Mesenchymal stem cell (in vitro differentiated cells and primary cell): ENCODE measurements at regions not wholly inside any gene's neighbourhood (a gene's known extent, or its start where the extent isn't known, plus 50 kb on each side); places are given as distances from the start of the nearest gene placed in this dataset.
"Not testable (repeated sequence)": the region's sequence is repeated elsewhere in the genome, so short reads cannot be mapped to it uniquely, and the experiment has no call there.

Experiments
- DNase-seq: peaks from one replicate; pipeline ENCODE4 v3.0.0-alpha.2; 2013
- H2AFZ ChIP-seq: one replicate; pipeline ENCODE4 v1.6.1; 2013; ENCODE audit warnings: low read depth, mild to moderate bottlenecking, control low read depth, inconsistent platforms, low read length, moderate library complexity
- H2AK5ac ChIP-seq: 2 replicates; pipeline ENCODE4 v1.6.1; 2013; ENCODE audit warnings: low read length, moderate library complexity, mild to moderate bottlenecking, inconsistent platforms; ENCODE audit not compliant: severe bottlenecking
- H2BK120ac ChIP-seq: one replicate; pipeline ENCODE4 v1.6.1; 2013; ENCODE audit warnings: low read depth, mild to moderate bottlenecking, inconsistent platforms, low read length, moderate library complexity
- H2BK12ac ChIP-seq, 2 experiments: one replicate each; pipeline ENCODE4 v1.6.1; 2013; ENCODE audit warnings: inconsistent platforms in 2 of 2, low read length in 2 of 2, mild to moderate bottlenecking in 2 of 2, moderate library complexity in 2 of 2, control low read depth in 1 of 2
- H2BK15ac ChIP-seq: one replicate; pipeline ENCODE4 v1.6.1; 2013; ENCODE audit warnings: mild to moderate bottlenecking, low read depth, inconsistent platforms; ENCODE audit not compliant: poor library complexity, severe bottlenecking
- H2BK5ac ChIP-seq: 2 replicates; pipeline ENCODE4 v1.6.1; 2013; ENCODE audit warnings: low read depth, mild to moderate bottlenecking, low read length, control low read depth, inconsistent platforms; ENCODE audit not compliant: poor library complexity, severe bottlenecking
- H3K14ac ChIP-seq, 2 experiments: one replicate each; pipeline ENCODE4 v1.6.1; 2013; ENCODE audit warnings: inconsistent platforms in 2 of 2, low read length in 2 of 2, control low read depth in 1 of 2, mild to moderate bottlenecking in 1 of 2, moderate library complexity in 1 of 2
- H3K18ac ChIP-seq, 2 experiments: one replicate each; pipeline ENCODE4 v1.6.1; 2013; ENCODE audit warnings: inconsistent platforms in 2 of 2, low read length in 2 of 2, control low read depth in 1 of 2, low read depth in 1 of 2, mild to moderate bottlenecking in 1 of 2
- H3K23ac ChIP-seq, 2 experiments: one replicate each; pipeline ENCODE4 v1.6.1; 2013; ENCODE audit warnings: inconsistent platforms in 2 of 2, low read length in 2 of 2, mild to moderate bottlenecking in 2 of 2, moderate library complexity in 2 of 2, control low read depth in 1 of 2
- H3K27ac ChIP-seq: 2 replicates; pipeline ENCODE4 v1.5.1; 2013; ENCODE audit warnings: mild to moderate bottlenecking, moderate library complexity, low read length, control low read depth, inconsistent platforms; ENCODE audit not compliant: poor library complexity, severe bottlenecking
- H3K27me3 ChIP-seq, 2 experiments: 2 replicates each; pipeline versions ENCODE4 v1.6.1 to v1.7.0; 2013; ENCODE audit warnings: low read length in 2 of 2, mild to moderate bottlenecking in 2 of 2, moderate library complexity in 2 of 2, control low read depth in 1 of 2, inconsistent platforms in 1 of 2; ENCODE audit not compliant: control insufficient read depth in 1 of 2, insufficient read depth in 1 of 2
- H3K36me3 ChIP-seq, 2 experiments: 2 replicates each; pipeline versions ENCODE4 v1.6.1 to v1.7.0; 2013; ENCODE audit warnings: low read length in 2 of 2, control low read depth in 1 of 2, inconsistent platforms in 1 of 2, low read depth in 1 of 2, mild to moderate bottlenecking in 1 of 2; ENCODE audit not compliant: insufficient read depth in 2 of 2, control insufficient read depth in 1 of 2
- H3K4ac ChIP-seq, 2 experiments: one replicate each; pipeline ENCODE4 v1.6.1; 2013; ENCODE audit warnings: inconsistent platforms in 2 of 2, low read length in 2 of 2, mild to moderate bottlenecking in 2 of 2, moderate library complexity in 2 of 2, control low read depth in 1 of 2, low read depth in 1 of 2
- H3K4me1 ChIP-seq: 2 replicates; pipeline ENCODE4 v1.6.1; 2013; ENCODE audit warnings: low read depth, low read length, control low read depth; ENCODE audit not compliant: control insufficient read depth, insufficient read depth
- H3K4me2 ChIP-seq: 2 replicates; pipeline ENCODE4 v1.6.1; 2013; ENCODE audit warnings: low read length, mild to moderate bottlenecking, inconsistent platforms; ENCODE audit not compliant: poor library complexity, severe bottlenecking
- H3K4me3 ChIP-seq, 2 experiments: 2 replicates each; pipeline versions ENCODE4 v1.5.1 to v1.7.0; 2013; ENCODE audit warnings: low read length in 2 of 2, mild to moderate bottlenecking in 2 of 2, control low read depth in 1 of 2, low read depth in 1 of 2; ENCODE audit not compliant: insufficient read depth in 1 of 2
- H3K79me1 ChIP-seq: replicated peaks from 2 replicates; pipeline ENCODE4 v1.6.1; 2013; ENCODE audit warnings: mild to moderate bottlenecking, control low read depth, low read length, inconsistent platforms; ENCODE audit not compliant: poor library complexity, severe bottlenecking
- H3K9ac ChIP-seq: 2 replicates; pipeline ENCODE4 v1.7.0; 2013; ENCODE audit warnings: mild to moderate bottlenecking, low read length, moderate library complexity
- H3K9me3 ChIP-seq: 2 replicates; pipeline ENCODE4 v1.7.0; 2013; ENCODE audit warnings: mild to moderate bottlenecking, low read length; ENCODE audit not compliant: control insufficient read depth
- H4K8ac ChIP-seq: one replicate; pipeline ENCODE4 v1.6.1; 2013; ENCODE audit warnings: inconsistent platforms, mild to moderate bottlenecking, low read length, moderate library complexity
- H4K91ac ChIP-seq: one replicate; pipeline ENCODE4 v1.6.1; 2013; ENCODE audit warnings: mild to moderate bottlenecking, low read length, inconsistent platforms
- WGBS: methylation state at CpG from one replicate; pipeline ENCODE4 v1.1.7; 2013; ENCODE audit warnings: mixed read lengths; 5-methylcytosine and 5-hydroxymethylcytosine counted together

DNA sequence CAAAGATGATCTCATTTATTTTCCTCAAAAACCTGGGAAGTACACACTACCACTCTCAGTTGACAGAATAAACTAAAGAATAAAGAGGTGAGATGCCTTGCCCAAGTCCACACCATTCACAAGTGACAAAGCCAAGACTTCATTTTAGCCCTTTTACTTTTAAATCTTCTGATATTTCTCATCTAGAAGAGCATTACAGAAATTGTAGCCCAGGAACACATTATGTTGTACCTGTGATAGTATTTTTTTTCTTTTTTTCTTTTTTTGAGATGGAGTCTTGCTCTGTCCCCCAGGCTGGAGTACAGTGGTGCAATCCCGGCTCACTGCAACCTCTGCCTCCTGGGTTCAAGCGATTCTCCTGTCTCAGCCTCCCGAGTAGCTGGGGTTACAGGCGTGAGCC is 268.6 kb downstream of the FGFR2 start:
- not testable (repeated sequence) for H4K91ac ChIP-seq, H2BK12ac ChIP-seq, H3K36me3 ChIP-seq, H3K14ac ChIP-seq, H3K4me1 ChIP-seq, H2AK5ac ChIP-seq, H3K4me3 ChIP-seq, H3K18ac ChIP-seq, H2AFZ ChIP-seq, H2BK5ac ChIP-seq, H3K9ac ChIP-seq, H4K8ac ChIP-seq, H3K23ac ChIP-seq, H3K27ac ChIP-seq, H2BK15ac ChIP-seq, H3K4ac ChIP-seq, H3K27me3 ChIP-seq, H3K79me1 ChIP-seq, H3K4me2 ChIP-seq, DNase-seq, H2BK120ac ChIP-seq, H3K9me3 ChIP-seq
- WGBS: 93% methylated on average over 2 of the region's 4 CpGs

DNA sequence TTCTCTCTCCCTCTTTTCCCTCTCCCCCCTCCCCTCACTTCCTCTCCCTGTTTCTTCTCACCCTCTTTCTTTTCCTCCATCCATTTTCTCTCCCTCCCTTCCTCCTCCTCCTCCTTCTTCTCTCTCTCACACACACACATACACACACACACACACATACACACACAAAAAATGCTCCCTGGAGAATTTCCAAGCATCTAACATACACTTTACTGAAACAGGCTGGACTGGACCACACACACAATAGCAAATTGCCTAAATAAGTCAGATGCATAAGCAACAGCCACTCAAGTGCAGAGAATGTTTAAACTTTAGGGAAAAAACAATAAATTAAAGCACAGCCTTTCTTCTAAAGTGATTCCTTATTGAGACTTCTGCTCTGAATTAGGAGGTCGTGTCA is 267.7 kb downstream of the FGFR2 start:
- Histone ChIP-seq H3K9me3 (no peaks in the 10 kb centered on the region), H3K79me1 (no peaks in the 10 kb centered on the region), H3K23ac (no peak overlapping the region), H2AK5ac (no peak overlapping the region), H2BK5ac (no peak overlapping the region), H3K36me3 (no peaks in the 10 kb centered on the region), H2AFZ (no peak overlapping the region), H3K27ac (no peak overlapping the region), H3K4me1 (no peaks in the 10 kb centered on the region), H3K4me3 (no peak overlapping the region), H2BK120ac (no peak overlapping the region), H3K9ac (no peak overlapping the region), H3K4ac (no peak overlapping the region), H4K91ac (no peak overlapping the region), H2BK12ac (no peak overlapping the region), H3K4me2 (no peak overlapping the region), H3K27me3 (no peaks in the 10 kb centered on the region), H4K8ac (no peak overlapping the region), H2BK15ac (no peak overlapping the region), H3K14ac (no peak overlapping the region), H3K18ac (no peak overlapping the region)
- DNase-seq: no peak
- 21% methylated on average over 1 of the region's 1 CpG for WGBS

DNA sequence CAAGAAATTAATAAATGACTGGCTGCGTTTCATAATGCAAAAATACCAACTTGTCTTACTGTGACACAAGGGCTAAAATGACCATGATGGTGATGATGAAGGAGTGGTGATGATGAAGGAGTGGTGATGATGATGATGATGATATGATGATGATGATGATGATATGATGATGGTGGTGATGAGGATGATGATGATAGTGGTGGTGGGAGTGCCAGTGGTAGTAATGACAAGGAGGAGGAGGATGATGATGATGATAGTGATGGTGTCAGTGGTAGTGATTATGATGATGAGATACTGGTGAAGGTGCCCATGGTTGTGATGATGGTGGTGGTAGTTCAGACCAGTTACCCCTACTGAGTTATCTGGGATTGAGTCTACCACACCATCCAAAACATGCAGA is 265.9 kb downstream of the FGFR2 start:
- Histone ChIP-seq H3K79me1 (no peaks in the 10 kb centered on the region), H3K27ac (no peak overlapping the region), H3K14ac (no peak overlapping the region), H3K27me3 (no peaks in the 10 kb centered on the region), H3K18ac (no peak overlapping the region), H3K4me3 (no peak overlapping the region), H3K4me2 (no peak overlapping the region), H2BK15ac (no peak overlapping the region), H2BK12ac (no peak overlapping the region), H4K91ac (no peak overlapping the region), H3K23ac (no peak overlapping the region), H2BK5ac (no peak overlapping the region), H4K8ac (no peak overlapping the region), H3K9ac (no peak overlapping the region), H2AK5ac (no peak overlapping the region), H3K4me1 (no peaks in the 10 kb centered on the region), H3K36me3 (no peaks in the 10 kb centered on the region), H3K9me3 (no peaks in the 10 kb centered on the region), H3K4ac (no peak overlapping the region), H2BK120ac (no peak overlapping the region), H2AFZ (no peak overlapping the region)
- 63% methylated on average over 1 of the region's 1 CpG for WGBS
- DNase-seq: no peak

GRCh38 chr10:121332829-121333765 is 265.1 kb downstream of the FGFR2 start:
- no peak for DNase-seq
- Histone ChIP-seq H3K4ac (no peak overlapping the region), H2BK15ac (no peak overlapping the region), H3K18ac (no peak overlapping the region), H2BK5ac (no peak overlapping the region), H3K79me1 (no peaks in the 10 kb centered on the region), H3K9ac (no peak overlapping the region), H3K4me1 (no peaks in the 10 kb centered on the region), H2BK120ac (no peak overlapping the region), H3K9me3 (no peaks in the 10 kb centered on the region), H3K4me3 (no peak overlapping the region), H3K23ac (no peak overlapping the region), H3K27me3 (no peaks in the 10 kb centered on the region), H4K91ac (no peak overlapping the region), H3K14ac (no peak overlapping the region), H2AFZ (no peak overlapping the region), H3K36me3 (no peaks in the 10 kb centered on the region), H3K27ac (no peak overlapping the region), H2BK12ac (no peak overlapping the region), H2AK5ac (no peak overlapping the region), H3K4me2 (no peak overlapping the region), H4K8ac (no peak overlapping the region)
- 75% methylated on average over 5 of the region's 5 CpGs for WGBS
